C4-2B (cell line): ENCODE measurements at regions not wholly inside any gene's neighbourhood (a gene's known extent, or its start where the extent isn't known, plus 50 kb on each side); places are given as distances from the start of the nearest gene placed in this dataset.

Experiments used
- ZFX ChIP-seq: fragments of 450-650 bp; IDR thresholded peaks from 2 replicates; pipeline ENCODE4 v1.6.1; 2017
- TF ChIP-seq, protein P1 (sequence below): fragments of 450-650 bp; conservative IDR thresholded peaks from 2 replicates; pipeline ENCODE4 v1.5.1; 2017; ENCODE audit warnings: mild to moderate bottlenecking

DNA sequence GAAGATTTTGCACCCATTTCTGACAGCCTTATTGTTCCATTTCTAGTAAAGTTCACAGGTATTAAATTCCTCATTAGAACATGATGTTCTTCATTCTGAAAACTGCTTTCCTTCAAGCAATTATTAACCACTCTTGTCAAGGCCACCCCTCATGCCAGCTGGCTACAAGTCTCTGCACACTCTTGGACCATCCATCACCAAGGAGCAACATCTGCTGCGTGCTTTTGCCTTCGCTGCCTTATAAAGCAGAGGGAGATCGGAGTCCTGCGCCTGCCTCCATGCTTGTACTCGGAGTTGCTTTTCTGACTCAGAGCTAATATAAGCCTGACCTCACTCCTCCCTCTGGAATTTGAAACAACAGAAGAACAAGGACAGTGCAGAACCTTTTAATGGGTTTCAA lies 529.9 kb upstream of the DPP6 start:
- TF ChIP-seq, protein P1, sequence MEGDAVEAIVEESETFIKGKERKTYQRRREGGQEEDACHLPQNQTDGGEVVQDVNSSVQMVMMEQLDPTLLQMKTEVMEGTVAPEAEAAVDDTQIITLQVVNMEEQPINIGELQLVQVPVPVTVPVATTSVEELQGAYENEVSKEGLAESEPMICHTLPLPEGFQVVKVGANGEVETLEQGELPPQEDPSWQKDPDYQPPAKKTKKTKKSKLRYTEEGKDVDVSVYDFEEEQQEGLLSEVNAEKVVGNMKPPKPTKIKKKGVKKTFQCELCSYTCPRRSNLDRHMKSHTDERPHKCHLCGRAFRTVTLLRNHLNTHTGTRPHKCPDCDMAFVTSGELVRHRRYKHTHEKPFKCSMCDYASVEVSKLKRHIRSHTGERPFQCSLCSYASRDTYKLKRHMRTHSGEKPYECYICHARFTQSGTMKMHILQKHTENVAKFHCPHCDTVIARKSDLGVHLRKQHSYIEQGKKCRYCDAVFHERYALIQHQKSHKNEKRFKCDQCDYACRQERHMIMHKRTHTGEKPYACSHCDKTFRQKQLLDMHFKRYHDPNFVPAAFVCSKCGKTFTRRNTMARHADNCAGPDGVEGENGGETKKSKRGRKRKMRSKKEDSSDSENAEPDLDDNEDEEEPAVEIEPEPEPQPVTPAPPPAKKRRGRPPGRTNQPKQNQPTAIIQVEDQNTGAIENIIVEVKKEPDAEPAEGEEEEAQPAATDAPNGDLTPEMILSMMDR, result no peak
- TF ChIP-seq ZFX, result no peak
